Right lobe of liver (tissue), 4 donors: ENCODE measurements at regions not wholly inside any gene's neighbourhood (a gene's known extent, or its start where the extent isn't known, plus 50 kb on each side); places are given as distances from the start of the nearest gene placed in this dataset.

Experiments used
- POLR2A ChIP-seq: fragments of 450-650 bp; IDR thresholded peaks from one replicate; pipeline ENCODE4 v1.6.1; 2017; ENCODE audit warnings: antibody characterized with exemption, mild to moderate bottlenecking
- TF ChIP-seq, protein P1 (sequence below), 4 donors: fragments of 200-600 bp in 3 of 4; fragments of 450-650 bp in 1 of 4; IDR thresholded peaks; one replicate each; pipeline versions ENCODE4 v1.5.1 to v1.8.0; 2016 to 2022; ENCODE audit warnings: antibody characterized with exemption in 4 of 4, mild to moderate bottlenecking in 2 of 4
- donor health status: DM: no; HTN: no; CAD: no.
- donor health status: DM: no; HTN: no; CAD: no.
- donor health status: DM: no; HTN: yes; CAD: no.

DNA sequence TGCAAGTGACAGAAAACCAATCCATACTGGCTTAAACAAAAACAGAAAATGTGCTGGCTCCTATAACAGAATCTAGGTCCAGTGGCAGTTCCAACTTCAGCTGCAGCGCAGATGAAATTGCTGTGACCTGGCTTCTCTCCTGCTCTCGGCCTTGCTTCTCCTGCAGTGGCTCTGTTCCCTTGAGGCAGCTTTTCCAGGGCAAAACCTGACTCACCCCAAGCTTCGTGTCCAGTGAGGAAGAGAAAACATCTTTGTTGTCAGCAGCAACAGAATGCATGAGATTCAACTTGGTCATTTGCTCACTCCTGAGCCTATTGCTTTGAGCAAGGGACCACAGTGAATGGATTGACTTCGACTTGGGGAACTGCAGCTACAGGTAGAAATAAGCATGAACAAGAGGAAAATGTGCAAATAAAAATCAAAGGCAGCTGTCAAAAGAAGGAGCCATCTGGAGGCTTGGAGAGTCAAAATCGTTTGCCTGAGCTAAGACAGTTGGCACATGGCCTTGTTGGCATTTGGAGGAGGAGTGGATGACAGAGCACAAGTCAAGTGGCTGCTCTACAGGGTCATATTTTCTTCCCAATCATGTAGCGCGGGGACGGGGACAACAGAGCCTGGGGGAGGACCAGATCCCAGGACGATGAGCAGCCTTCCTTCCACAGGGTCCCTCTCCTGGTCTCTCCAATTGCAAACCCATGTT is 523.4 kb downstream of the FGF9 start:
- TF ChIP-seq, protein P1, sequence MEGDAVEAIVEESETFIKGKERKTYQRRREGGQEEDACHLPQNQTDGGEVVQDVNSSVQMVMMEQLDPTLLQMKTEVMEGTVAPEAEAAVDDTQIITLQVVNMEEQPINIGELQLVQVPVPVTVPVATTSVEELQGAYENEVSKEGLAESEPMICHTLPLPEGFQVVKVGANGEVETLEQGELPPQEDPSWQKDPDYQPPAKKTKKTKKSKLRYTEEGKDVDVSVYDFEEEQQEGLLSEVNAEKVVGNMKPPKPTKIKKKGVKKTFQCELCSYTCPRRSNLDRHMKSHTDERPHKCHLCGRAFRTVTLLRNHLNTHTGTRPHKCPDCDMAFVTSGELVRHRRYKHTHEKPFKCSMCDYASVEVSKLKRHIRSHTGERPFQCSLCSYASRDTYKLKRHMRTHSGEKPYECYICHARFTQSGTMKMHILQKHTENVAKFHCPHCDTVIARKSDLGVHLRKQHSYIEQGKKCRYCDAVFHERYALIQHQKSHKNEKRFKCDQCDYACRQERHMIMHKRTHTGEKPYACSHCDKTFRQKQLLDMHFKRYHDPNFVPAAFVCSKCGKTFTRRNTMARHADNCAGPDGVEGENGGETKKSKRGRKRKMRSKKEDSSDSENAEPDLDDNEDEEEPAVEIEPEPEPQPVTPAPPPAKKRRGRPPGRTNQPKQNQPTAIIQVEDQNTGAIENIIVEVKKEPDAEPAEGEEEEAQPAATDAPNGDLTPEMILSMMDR (IDR thresholded peaks at IDR 0.05): no peak
- no peak for TF ChIP-seq POLR2A
